ENCODE measurements at regions not wholly inside any gene's neighbourhood (a gene's known extent, or its start where the extent isn't known, plus 50 kb on each side); places are given as distances from the start of the nearest gene placed in this dataset.

- H2BK120ac ChIP-seq (replicated peaks; ENCODE audit: low read depth, low read length): no peak overlapping the region
These were observed 200.0 kb downstream of the TSN start for GRCh38 chr2:121955426-121955825.

More at GRCh38 chr2:121955426-121955825, 200.0 kb downstream of the TSN start:
- no peak overlapping the region for H4K91ac ChIP-seq (replicated peaks; ENCODE audit: insufficient read length, low read length)
- no peak overlapping the region for H2BK20ac ChIP-seq (ENCODE audit: low read length)
- no peak overlapping the region for H3K23ac ChIP-seq (ENCODE audit: insufficient read length)
- FAIRE-seq (no peak), DNase-seq (ENCODE audit: low read depth in 1 of 2, low spot score in 2 of 2) (no peak)
- TF ChIP-seq SP2 (IDR thresholded peaks at IDR 0.05; ENCODE audit: low read length) (no peak), CTCF (IDR thresholded peaks at IDR 0.05; ENCODE audit: control extremely low read depth in 1 of 3, insufficient read depth in 1 of 3, low read depth in 1 of 3, low read length in 3 of 3) (no peak)
- H3K79me1 ChIP-seq (ENCODE audit: low read depth, low read length): no peaks in the 10 kb centered on the region
- H4K5ac ChIP-seq (ENCODE audit: insufficient read length, low read depth, low read length): no peak overlapping the region
- no peaks in the 10 kb centered on the region for H4K20me1 ChIP-seq (replicated peaks in 1 of 2; ENCODE audit: control insufficient read depth in 1 of 2, insufficient read depth in 2 of 2, low read length in 2 of 2)
- H3K9ac ChIP-seq (replicated peaks in 1 of 4; ENCODE audit: extremely low read depth in 1 of 4, low read depth in 3 of 4, low read length in 3 of 4): no peak overlapping the region
- H2AFZ ChIP-seq (ENCODE audit: low read length): no peak overlapping the region
- H3K36me3 ChIP-seq (ENCODE audit: control insufficient read depth in 2 of 4, insufficient read depth in 4 of 4, low read length in 3 of 4): no peaks in the 10 kb centered on the region
- no peaks in the 10 kb centered on the region for H3K23me2 ChIP-seq (ENCODE audit: low read depth, low read length)
- H3K18ac ChIP-seq (ENCODE audit: extremely low read depth, low read length): no peak overlapping the region
- ChIA-PET CTCF (ENCODE audit: partially characterized antibody) (interaction anchor here (0.8 to 1.2 kb wide), 3 partner anchors 21 to 142 kb away, joined by 3 to 4 read pairs (median 3); no protein-coding TSS in a partner anchor), POLR2A (ENCODE audit: partially characterized antibody) (interaction anchor here (1.3 kb wide), 1 partner anchor 561 kb away, joined by 3 read pairs; no protein-coding TSS in a partner anchor)
- no peak overlapping the region for H2AK5ac ChIP-seq (ENCODE audit: low read depth, low read length)
- no peak overlapping the region for H3K27ac ChIP-seq (ENCODE audit: low read depth, low read length)
- no peaks in the 10 kb centered on the region for H3K4me1 ChIP-seq (replicated peaks in 1 of 4; ENCODE audit: control insufficient read depth in 3 of 4, insufficient read depth in 4 of 4, low read length in 3 of 4)
- no peak overlapping the region for H2BK5ac ChIP-seq (ENCODE audit: low read depth, low read length)
- H3K4me3 ChIP-seq (ENCODE audit: extremely low read depth in 1 of 4, insufficient read depth in 2 of 4, low read depth in 3 of 4, low read length in 4 of 4): no peak overlapping the region
- 80% methylated on average over 6 of the region's 6 CpGs; no CpG with 5 or more reads in 1 of the 2 experiments for WGBS, 2 experiments (ENCODE audit: extremely low coverage in 1 of 2, insufficient coverage in 1 of 2, insufficient read length in 1 of 2, insufficient replicate concordance in 2 of 2, low coverage in 1 of 2, low lambda C conversion rate in 2 of 2, missing lambda C conversion rate in 1 of 2)
- H3K4me2 ChIP-seq (ENCODE audit: insufficient read depth in 1 of 2, low read depth in 2 of 2, low read length in 2 of 2): no peak overlapping the region
- H3K56ac ChIP-seq (replicated peaks; ENCODE audit: insufficient read length, low read depth, low read length): no peak overlapping the region
- H3K79me2 ChIP-seq (ENCODE audit: control insufficient read depth in 1 of 2, insufficient read depth in 2 of 2, low read length in 2 of 2): no peaks in the 10 kb centered on the region
- no peak overlapping the region for H2BK12ac ChIP-seq (ENCODE audit: low read depth, low read length)
- H3K4ac ChIP-seq (replicated peaks; ENCODE audit: insufficient read length, low read depth, low read length): no peak overlapping the region
- no peak overlapping the region for H3K14ac ChIP-seq (ENCODE audit: insufficient read length)
- H4K8ac ChIP-seq (ENCODE audit: extremely low read depth, insufficient read depth, low read length): no peak overlapping the region
- H3K27me3 ChIP-seq (replicated peaks in 1 of 4; ENCODE audit: control insufficient read depth in 3 of 4, extremely low read depth in 1 of 4, insufficient read depth in 3 of 4, low read length in 3 of 4): no peaks in the 10 kb centered on the region
- no peaks in the 10 kb centered on the region for H3K9me3 ChIP-seq (ENCODE audit: insufficient read depth in 2 of 2, low read depth in 1 of 2, low read length in 1 of 2)
- no peak overlapping the region for H2BK15ac ChIP-seq (ENCODE audit: low read length)
